ENCODE measurements at regions not wholly inside any gene's neighbourhood (a gene's known extent, or its start where the extent isn't known, plus 50 kb on each side); places are given as distances from the start of the nearest gene placed in this dataset.

GRCh38 chr10:30559180-30559579, 70.4 kb downstream of the LYZL2 start:
- TF ChIP-seq, protein P1, sequence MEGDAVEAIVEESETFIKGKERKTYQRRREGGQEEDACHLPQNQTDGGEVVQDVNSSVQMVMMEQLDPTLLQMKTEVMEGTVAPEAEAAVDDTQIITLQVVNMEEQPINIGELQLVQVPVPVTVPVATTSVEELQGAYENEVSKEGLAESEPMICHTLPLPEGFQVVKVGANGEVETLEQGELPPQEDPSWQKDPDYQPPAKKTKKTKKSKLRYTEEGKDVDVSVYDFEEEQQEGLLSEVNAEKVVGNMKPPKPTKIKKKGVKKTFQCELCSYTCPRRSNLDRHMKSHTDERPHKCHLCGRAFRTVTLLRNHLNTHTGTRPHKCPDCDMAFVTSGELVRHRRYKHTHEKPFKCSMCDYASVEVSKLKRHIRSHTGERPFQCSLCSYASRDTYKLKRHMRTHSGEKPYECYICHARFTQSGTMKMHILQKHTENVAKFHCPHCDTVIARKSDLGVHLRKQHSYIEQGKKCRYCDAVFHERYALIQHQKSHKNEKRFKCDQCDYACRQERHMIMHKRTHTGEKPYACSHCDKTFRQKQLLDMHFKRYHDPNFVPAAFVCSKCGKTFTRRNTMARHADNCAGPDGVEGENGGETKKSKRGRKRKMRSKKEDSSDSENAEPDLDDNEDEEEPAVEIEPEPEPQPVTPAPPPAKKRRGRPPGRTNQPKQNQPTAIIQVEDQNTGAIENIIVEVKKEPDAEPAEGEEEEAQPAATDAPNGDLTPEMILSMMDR (conservative IDR thresholded peaks at IDR 0.05), result no peak
- TF ChIP-seq ZFX (IDR thresholded peaks at IDR 0.05), result no peak

All from C4-2B (cell line).